Choroid plexus epithelial cell (primary cell): ENCODE measurements at regions not wholly inside any gene's neighbourhood (a gene's known extent, or its start where the extent isn't known, plus 50 kb on each side); places are given as distances from the start of the nearest gene placed in this dataset.

Experiments used
- DNase-seq: peaks from one replicate; pipeline ENCODE4 v3.0.0-alpha.2; 2010; ENCODE audit warnings: low read depth
- H3K4me3 ChIP-seq: 2 replicates; pipeline ENCODE4 v1.5.1; 2011; ENCODE audit warnings: low read depth, mild to moderate bottlenecking, control low read depth, low read length, moderate library complexity
- TF ChIP-seq, protein P1 (sequence below): conservative IDR thresholded peaks from 2 replicates; pipeline ENCODE4 v1.5.1; 2011; ENCODE audit warnings: low read depth, mild to moderate bottlenecking, control low read depth, inconsistent platforms, low read length, moderate library complexity

DNA sequence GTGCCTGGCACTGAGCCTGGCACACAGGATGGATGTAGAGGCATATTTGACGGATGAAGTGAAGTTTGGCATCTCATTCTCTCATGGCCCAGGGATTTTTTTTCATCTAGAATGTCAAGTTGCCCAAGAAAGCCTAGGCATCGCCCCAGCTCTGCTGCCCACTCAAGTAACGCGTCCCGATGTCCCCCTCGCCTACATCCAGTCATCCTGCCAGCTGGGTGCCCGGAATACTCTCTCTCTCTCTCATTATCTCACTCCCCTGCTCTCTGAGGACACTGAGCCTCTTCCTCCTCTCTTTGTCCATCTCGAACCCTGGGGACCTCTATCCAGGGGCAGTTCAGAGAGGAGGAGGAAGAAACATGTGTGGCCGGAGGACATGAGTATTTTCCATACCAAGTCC is 142.3 kb upstream of the ZC3H12A start:
- DNase-seq = no peak
- TF ChIP-seq, protein P1, sequence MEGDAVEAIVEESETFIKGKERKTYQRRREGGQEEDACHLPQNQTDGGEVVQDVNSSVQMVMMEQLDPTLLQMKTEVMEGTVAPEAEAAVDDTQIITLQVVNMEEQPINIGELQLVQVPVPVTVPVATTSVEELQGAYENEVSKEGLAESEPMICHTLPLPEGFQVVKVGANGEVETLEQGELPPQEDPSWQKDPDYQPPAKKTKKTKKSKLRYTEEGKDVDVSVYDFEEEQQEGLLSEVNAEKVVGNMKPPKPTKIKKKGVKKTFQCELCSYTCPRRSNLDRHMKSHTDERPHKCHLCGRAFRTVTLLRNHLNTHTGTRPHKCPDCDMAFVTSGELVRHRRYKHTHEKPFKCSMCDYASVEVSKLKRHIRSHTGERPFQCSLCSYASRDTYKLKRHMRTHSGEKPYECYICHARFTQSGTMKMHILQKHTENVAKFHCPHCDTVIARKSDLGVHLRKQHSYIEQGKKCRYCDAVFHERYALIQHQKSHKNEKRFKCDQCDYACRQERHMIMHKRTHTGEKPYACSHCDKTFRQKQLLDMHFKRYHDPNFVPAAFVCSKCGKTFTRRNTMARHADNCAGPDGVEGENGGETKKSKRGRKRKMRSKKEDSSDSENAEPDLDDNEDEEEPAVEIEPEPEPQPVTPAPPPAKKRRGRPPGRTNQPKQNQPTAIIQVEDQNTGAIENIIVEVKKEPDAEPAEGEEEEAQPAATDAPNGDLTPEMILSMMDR = no peak

GRCh38 chr1:37338658-37339057 is 135.7 kb upstream of the ZC3H12A start:
- TF ChIP-seq, protein P1 = no peak
- H3K4me3 ChIP-seq = no peak overlapping the region
- DNase-seq = no peak

More for the DNA sequence above, 142.3 kb upstream of the ZC3H12A start:
- no peak overlapping the region for H3K4me3 ChIP-seq

- H3K4me3 ChIP-seq = no peak overlapping the region
- DNase-seq = no peak
- TF ChIP-seq, protein P1 = no peak
Measured at GRCh38 chr1:37342736-37343135, 131.6 kb upstream of the ZC3H12A start.

- H3K4me3 ChIP-seq = no peak overlapping the region
- TF ChIP-seq, protein P1 = no peak
- no peak for DNase-seq
Measured at GRCh38 chr1:37347104-37347649, 127.2 kb upstream of the ZC3H12A start.

- TF ChIP-seq, protein P1 = no peak
- H3K4me3 ChIP-seq = no peak overlapping the region
- no peak for DNase-seq
Measured at GRCh38 chr1:37353871-37354270, 120.5 kb upstream of the ZC3H12A start.

GRCh38 chr1:37354876-37355650 is 119.3 kb upstream of the ZC3H12A start:
- no peak overlapping the region for H3K4me3 ChIP-seq
- DNase-seq = no peak
- TF ChIP-seq, protein P1 = no peak

GRCh38 chr1:37358992-37359391 is 115.4 kb upstream of the ZC3H12A start:
- no peak for DNase-seq
- no peak overlapping the region for H3K4me3 ChIP-seq
- TF ChIP-seq, protein P1 = no peak
